Kidney (tissue), 13 donors: ENCODE measurements at regions not wholly inside any gene's neighbourhood (a gene's known extent, or its start where the extent isn't known, plus 50 kb on each side); places are given as distances from the start of the nearest gene placed in this dataset.

Source experiments
- DNase-seq, 5 donors: peaks; one replicate each; pipeline ENCODE4 v3.0.0-alpha.2; 2013 to 2020
- FAIRE-seq: peaks from 2 replicates; lab custom pipeline; 2012; peaks lifted over from hg19 to GRCh38; lab: Jason Lieb, UNC
- H3K27ac ChIP-seq, 2 donors: one replicate each; pipeline ENCODE4 v1.7.0; 2013; ENCODE audit warnings: low read depth in 2 of 2, low read length in 2 of 2, inconsistent platforms in 1 of 2
- H3K27me3 ChIP-seq: one replicate; pipeline ENCODE4 v1.7.1; 2013; ENCODE audit warnings: low read length, inconsistent platforms; ENCODE audit not compliant: control insufficient read depth, insufficient read depth
- H3K36me3 ChIP-seq, 3 donors: one replicate each; pipeline versions ENCODE4 v1.7.0 to v1.7.1; 2013; ENCODE audit warnings: low read length in 3 of 3, control low read depth in 1 of 3, inconsistent platforms in 1 of 3; ENCODE audit not compliant: insufficient read depth in 3 of 3, control insufficient read depth in 2 of 3
- H3K4me1 ChIP-seq, 3 donors: one replicate each; pipeline versions ENCODE4 v1.7.0 to v1.7.1; 2013; ENCODE audit warnings: low read length in 3 of 3, inconsistent platforms in 1 of 3, low read depth in 1 of 3; ENCODE audit not compliant: control insufficient read depth in 2 of 3, insufficient read depth in 2 of 3
- H3K4me3 ChIP-seq, 3 donors: one replicate each; pipeline versions ENCODE4 v1.7.0 to v1.8.1; 2013; ENCODE audit warnings: low read length in 3 of 3, control low read depth in 1 of 3, inconsistent platforms in 1 of 3
- H3K9ac ChIP-seq, 3 donors: one replicate each; pipeline versions ENCODE4 v1.7.0 to v1.7.1; 2013; ENCODE audit warnings: low read length in 3 of 3, control low read depth in 1 of 3, inconsistent platforms in 1 of 3
- H3K9me3 ChIP-seq, 3 donors: one replicate each; pipeline versions ENCODE4 v1.7.0 to v1.7.1; 2013; ENCODE audit warnings: low read length in 3 of 3, control low read depth in 1 of 3, inconsistent platforms in 1 of 3; ENCODE audit not compliant: control insufficient read depth in 2 of 3, insufficient read depth in 1 of 3
- CTCF ChIP-seq: IDR thresholded peaks from 3 replicates; pipeline ENCODE4 v1.5.1; 2012; ENCODE audit warnings: mild to moderate bottlenecking, moderate library complexity, borderline replicate concordance; ENCODE audit not compliant: insufficient read depth; ENCODE audit errors: extremely low read depth
- intact Hi-C: fragments of 100-400 bp; cut with DNase I; formaldehyde crosslinking; loops from one replicate; pipeline ENCODE4 v1.11.1; 2022
- donor health status: control.
- donor health status: control.
- donor health status: control.
- donor health status: control.
- donor health status: control.
- donor health status: DM: yes; HTN: yes; CAD: no.
- donor health status: Normal renal cell carcinoma (clear cell type).

DNA sequence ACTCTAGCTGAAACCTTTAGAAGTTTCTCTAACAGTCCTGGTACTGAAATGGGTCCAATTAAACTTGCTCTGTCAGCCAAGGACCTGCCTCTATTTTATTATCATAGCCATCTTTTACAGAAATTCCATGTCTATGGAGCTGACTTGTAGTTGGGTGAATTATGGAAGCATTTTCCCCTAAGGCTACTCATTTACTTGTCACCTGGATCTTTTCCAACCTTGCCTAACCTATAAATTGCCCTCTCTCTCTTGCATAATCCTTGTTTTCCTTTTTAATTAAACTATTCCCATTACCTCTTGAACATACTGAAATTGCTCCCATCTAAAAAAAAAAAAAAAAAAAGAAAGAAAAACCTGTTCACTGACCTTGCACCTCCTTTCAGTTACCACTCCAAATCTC, 74.6 kb upstream of the DOK6 start:
- H3K4me3 ChIP-seq: no peak overlapping the region
- TF ChIP-seq CTCF: no peak
- H3K4me1 ChIP-seq: peaks cover 2 to 5% (median 3%) of the 10 kb centered on the region in 3 donors
- FAIRE-seq (no peak), DNase-seq (peak in 1 of 5 donors; percentile 25)
- intact Hi-C loops: no loop called here
- no peak overlapping the region for H3K9ac ChIP-seq
- H3K36me3 ChIP-seq: no peaks in the 10 kb centered on the region
- H3K27ac ChIP-seq: no peak overlapping the region
- no peaks in the 10 kb centered on the region for H3K9me3 ChIP-seq
- no peaks in the 10 kb centered on the region for H3K27me3 ChIP-seq

GRCh38 chr18:69328086-69328485, 72.6 kb upstream of the DOK6 start:
- no peak overlapping the region for H3K9ac ChIP-seq
- H3K4me3 ChIP-seq: no peak overlapping the region
- no peaks in the 10 kb centered on the region for H3K36me3 ChIP-seq
- peaks cover 2 to 5% (median 3%) of the 10 kb centered on the region in 3 donors for H3K4me1 ChIP-seq
- no peaks in the 10 kb centered on the region for H3K9me3 ChIP-seq
- H3K27ac ChIP-seq: no peak overlapping the region
- no peak for DNase-seq
- no peak for FAIRE-seq
- intact Hi-C loops: no loop called here
- H3K27me3 ChIP-seq: no peaks in the 10 kb centered on the region
- no peak for TF ChIP-seq CTCF

- intact Hi-C loops: no loop called here
- no peaks in the 10 kb centered on the region for H3K36me3 ChIP-seq
- H3K9me3 ChIP-seq: no peaks in the 10 kb centered on the region
- TF ChIP-seq CTCF: no peak
- peak in 2 of 5 donors; percentile 47 to 51 for DNase-seq
- H3K4me1 ChIP-seq: peaks cover 2 to 5% (median 3%) of the 10 kb centered on the region in 3 donors
- H3K27me3 ChIP-seq: no peaks in the 10 kb centered on the region
- H3K9ac ChIP-seq: no peak overlapping the region
- H3K27ac ChIP-seq: no peak overlapping the region
- H3K4me3 ChIP-seq: peak overlapping the region in 1 of 3 donors; percentile 4
- FAIRE-seq: no peak
Measured at GRCh38 chr18:69330385-69331005, 70.2 kb upstream of the DOK6 start.
